HuH-7.5 (cell line): ENCODE measurements at regions not wholly inside any gene's neighbourhood (a gene's known extent, or its start where the extent isn't known, plus 50 kb on each side); places are given as distances from the start of the nearest gene placed in this dataset.
"Not testable (repeated sequence)": the region's sequence is repeated elsewhere in the genome, so short reads cannot be mapped to it uniquely, and the experiment has no call there.

Source experiments
- DNase-seq: peaks from one replicate; pipeline ENCODE4 v3.0.0; 2011; ENCODE audit warnings: low spot score

DNA sequence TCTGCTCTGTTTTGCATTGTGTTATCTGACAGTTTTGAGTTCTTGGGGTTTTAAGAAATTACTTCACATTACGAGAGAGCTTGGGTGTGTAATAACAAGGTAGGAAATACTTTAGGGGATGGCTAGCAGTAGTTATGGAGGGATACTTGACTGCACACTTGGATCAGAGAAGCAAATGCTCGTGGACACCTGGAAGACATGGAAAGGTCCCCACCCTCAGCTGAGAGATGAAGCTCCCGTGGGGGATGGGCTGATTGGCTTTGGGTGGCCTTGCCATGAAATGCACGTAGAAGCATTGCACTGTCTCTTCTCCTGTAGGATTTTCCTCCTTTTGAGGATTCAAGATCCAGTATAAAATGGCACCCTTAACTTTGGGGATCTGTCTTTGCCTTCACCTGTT, 61.5 kb upstream of the UNC93A start:
- no peak for DNase-seq

DNA sequence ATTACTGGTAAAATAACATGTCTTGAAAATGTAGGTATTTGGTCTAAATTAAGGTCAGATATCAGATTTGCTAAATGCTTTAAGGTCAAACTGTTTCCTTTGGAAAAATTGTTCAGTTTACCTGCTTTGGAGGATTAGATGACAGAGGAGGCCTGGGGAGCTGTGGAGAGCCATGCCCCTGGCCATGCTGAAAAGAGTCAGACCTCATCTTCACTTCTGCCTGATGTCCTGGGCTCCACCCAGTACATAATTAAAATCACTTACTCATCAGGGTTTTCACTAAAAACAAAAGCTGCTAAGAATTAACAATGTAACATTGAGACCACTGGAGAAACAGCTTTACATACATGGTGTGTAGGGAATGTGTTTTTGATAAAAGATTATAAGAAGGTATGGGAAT, 60.8 kb upstream of the UNC93A start:
- DNase-seq, result no peak

DNA sequence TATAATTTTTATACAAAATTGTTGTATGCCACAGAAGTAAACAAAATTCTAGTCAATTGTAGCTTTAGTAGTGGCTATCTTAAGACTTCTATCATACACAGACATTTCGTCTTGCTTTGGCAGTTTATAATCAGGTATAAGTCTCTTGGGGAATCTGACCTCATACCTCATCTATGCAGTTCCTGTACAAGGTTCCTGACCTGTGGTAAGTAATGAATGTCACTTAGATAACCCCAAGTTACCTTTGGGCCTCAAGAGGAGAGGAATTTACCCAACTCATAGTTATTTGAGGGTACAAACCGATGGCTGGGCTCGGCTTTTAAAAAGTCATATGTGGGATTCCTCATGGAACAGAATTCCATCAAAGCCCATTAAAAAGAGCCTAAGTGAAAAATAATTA, 58.8 kb upstream of the UNC93A start:
- peak; percentile 51 for DNase-seq

DNA sequence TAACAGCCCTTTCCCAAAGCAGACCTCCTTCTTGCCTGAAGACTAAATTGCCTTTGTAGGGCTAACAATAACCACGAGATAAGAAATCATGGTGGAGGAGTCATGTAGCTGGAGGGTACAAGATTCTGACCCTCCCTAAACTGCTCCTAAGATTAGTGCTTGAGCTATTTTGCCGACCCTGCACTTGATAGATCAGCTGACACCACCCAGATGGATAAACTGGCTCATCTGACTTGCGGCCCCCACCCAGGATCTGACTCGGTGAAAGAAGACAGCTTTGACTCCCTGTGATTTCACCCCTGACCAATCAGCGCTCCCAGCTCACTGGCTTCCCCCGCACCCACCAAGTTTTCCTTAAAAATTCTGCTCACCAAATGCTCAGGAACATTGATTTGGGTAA, 57.6 kb upstream of the UNC93A start:
- no peak for DNase-seq

DNA sequence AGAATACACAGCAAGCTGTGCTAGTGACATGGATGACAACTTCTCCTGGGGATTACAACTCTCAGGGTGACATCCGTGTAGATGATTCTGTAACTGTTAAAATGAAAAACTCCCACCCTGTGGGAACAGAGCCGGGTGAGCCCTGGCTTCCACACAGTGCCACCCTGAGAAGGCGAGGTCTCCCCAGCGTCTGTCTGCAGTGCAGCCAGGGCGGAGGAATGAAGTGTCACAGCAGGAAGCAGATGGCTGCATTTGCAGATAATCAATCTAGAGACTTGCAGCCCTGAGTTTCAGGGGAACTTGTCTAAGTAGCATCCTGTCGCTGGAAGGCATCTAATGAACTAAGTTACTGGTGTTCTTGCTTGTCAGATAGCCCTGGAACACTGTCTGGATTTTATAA, 56.5 kb upstream of the UNC93A start:
- not testable (repeated sequence) for DNase-seq

DNA sequence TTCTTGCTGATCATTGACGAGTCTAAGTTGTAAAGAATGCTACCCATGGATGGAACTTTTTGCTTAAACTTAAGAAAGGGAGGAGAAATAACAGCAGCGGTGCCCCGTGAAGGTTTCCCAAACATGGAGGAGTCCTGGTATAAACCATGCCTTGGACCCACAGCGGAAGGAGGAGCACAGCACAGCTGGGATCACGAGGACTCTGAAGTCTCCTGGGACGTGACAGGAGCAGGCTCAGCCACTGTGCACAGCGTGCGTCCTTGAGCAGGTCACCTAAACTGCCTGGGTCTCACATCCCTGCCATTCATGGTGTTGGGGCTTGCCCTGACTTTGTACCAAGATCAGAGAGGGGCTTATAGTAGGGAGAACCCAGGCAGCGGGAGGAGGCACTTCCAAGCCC, 56.1 kb upstream of the UNC93A start:
- no peak for DNase-seq

DNA sequence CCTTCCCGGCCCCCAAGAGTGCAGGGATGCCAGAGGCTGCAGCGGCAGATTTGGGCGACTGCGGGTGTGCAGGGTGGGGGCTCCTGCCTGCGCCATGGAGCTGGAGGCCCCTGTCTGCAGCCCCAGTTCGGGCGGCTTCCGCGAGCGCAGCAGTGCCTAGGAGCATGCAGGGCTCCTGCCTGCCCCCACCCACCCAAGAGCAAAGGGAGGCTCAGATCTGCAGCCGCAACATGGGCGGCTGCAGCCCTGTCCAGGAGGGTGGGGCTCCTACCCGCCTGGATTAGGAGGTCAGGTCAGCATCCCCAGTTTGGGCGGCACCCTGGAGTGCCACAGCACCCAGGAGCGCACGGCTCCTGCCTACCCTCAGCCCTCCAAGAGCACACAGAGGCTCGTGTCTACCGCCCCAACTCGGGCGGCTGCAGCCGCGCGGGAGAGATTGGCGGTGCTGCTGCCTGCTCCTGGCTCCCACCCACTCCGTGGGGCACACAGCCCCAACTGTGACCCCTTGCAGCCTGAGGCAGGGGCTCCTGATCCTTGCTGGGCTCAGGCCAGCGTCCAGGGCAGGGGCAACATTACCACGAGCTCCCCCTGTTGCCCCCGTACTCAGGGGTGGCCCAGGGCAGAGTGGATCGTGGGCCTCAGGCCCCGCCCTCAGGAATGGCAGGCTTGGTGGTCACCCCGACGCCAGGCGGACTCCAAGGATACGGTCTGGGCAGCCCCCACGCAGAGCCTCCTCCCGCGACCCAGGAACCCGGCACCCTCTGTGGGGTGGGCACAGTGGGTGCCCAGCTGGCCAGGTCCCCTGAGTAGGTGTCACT, 55.5 kb upstream of the UNC93A start:
- DNase-seq, result no peak

DNA sequence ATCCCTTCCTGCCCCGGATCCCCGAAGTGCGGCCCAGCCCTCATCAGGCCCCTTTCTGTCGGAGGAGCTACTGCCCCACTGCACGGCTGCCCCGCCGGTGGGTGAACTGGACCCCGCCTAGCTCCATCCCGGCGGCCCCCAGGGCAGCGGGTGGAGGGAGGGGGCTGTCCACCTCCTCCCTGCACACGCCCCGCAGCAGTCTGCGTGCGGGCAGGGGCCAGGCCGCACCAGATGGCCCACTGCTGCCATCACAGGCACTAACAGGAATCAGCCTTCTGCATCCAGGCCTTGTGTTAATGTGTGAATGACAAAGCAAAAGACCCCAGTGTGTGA, 54.9 kb upstream of the UNC93A start:
- DNase-seq, result no peak

DNA sequence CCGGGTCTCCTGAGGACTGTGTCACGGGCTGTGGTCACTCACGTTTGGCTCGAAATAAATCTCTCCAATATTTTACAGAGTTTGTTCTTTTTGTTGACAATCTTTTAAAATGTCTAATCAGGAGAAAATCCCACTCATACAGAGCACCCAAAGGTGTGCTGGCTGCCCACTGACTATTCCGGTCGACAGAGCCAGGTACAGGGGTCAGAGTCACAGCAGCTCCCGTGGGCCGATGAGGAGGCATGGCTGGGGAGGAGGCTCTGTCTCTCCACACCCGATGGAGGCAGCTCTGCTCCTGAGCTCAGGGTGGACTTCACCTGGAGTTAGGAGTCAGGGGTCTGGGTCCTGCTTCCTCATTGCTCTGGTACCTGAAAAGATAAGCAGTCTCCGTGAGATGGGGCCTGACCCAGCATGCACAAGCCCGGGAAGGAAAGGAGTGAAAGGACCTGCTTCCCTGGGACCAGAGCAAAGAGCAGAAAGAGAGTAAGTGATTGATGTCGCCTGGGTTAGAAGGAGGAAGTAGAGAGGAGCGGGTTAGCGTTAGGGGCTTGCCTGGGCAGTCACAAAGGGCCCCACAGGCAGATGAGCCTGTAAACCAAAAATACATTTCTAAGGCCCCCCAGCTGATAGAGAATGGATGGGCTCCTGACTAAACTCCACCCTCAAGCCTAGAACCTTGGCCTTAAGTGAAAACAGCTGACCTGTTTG, 53.5 kb upstream of the UNC93A start:
- DNase-seq, result no peak

DNA sequence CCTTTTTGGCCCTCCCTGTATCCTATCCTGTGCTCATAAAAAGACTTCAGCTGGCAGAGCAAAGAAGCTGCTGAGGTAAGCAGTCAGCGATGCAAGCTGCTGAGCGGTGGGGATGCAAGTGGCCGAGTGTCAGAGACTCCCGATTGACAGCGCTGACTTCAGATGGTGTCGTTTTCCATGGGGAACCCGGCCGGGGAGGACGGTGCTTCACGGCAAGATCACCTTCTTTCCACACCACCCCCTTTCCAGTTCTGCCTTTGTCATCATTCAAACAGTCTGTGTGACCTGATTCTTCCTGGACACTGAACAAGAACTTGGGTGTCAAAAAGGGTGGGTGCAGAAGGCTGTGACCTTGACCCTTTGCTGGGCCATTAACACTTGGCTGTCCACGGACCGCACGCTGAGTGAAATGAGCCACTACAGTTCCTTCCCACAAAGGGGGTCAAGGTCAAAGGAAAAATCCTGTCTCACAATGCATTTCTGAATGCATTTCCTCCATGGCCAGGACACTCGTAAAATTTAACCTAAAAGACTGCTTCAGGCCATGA, 52.9 kb upstream of the UNC93A start:
- DNase-seq, result no peak

DNA sequence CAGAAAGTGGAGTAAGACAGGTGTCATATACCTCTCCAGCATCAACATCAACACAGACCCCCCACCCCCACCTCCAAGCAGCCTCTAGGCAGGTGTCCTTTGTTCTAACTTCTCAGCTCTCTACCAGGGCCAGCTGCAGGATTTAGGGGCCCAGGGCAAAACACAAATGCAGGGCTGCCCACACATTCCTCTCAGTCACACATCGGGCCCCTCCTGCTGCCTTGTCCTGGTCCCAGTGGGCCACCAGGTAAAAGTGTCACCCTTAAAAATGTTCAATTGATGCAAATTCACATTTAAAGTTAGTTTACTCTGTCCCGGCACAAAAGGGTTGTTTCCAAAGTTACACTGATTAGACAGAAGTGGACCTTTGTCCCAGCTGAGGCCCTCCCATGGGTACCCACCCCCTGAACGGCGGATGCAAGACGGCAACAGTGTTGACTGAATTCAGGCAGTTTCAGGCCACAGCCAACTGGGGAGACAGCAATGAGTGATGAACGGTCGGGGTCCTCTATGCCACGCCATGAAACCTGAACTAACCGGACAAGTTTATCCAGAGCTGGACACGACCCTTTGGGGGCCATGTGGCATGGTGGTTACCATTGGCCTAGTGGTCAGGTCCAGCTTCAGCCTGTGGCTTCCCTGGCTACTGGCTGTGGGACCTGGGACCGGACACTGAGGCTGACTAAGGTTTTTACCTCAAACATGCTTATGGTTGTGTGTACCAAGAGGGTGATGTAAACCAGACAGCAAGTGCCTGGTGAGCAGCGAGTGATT, 52.2 kb upstream of the UNC93A start:
- DNase-seq, result peak; percentile 56

DNA sequence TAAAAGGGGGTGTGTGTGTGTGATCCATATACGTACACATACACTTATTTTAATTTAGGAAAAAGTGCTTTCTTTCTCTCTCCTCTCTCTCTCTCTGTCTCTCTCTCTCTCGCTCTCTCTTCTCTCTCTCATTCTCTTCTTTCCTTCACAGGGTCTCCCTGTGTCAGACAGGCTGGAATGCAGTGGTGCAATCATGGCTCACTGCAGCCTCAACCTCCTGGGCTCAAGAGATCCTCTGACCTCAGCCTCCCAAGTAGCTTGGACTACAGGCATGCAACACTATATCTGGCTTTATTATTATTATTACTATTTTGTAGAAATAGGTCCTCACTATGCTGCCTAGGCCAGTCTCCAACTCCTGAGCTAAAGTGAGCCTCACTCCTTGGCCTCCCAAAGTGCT, 51.6 kb upstream of the UNC93A start:
- not testable (repeated sequence) for DNase-seq

DNA sequence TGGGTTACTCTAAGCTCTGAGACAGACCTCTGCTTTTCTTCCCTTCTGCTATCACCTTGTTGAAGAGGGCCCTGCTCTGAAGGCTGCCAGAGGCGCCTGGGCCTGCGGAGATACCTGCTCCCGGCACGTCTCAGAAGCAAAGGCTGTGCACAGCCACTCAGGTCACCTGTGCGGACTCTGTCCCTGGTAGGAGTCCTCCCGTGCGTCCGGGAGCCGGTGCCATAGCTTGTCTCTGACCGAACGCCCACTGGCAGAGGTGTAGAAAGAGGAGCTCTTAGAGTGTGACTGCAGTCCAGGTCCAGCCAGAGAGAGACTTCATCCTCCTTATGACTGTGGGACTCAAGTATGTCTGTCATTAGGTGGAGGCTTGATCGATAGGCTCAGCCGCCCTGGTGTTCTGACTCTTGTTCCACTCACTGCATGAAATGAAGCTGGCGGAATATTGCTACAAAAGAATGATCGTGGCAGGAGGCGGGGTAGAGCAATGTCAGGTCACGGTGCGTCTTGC, 51.0 kb upstream of the UNC93A start:
- no peak for DNase-seq
